Left kidney (tissue), 1 donor: ENCODE measurements at regions not wholly inside any gene's neighbourhood (a gene's known extent, or its start where the extent isn't known, plus 50 kb on each side); places are given as distances from the start of the nearest gene placed in this dataset.
A peak's percentile ranks its signal among the peaks of the same experiment; 100 is the strongest.

Source experiments
- DNase-seq: peaks from one replicate; pipeline ENCODE4 v3.0.0-alpha.2; 2013

DNA sequence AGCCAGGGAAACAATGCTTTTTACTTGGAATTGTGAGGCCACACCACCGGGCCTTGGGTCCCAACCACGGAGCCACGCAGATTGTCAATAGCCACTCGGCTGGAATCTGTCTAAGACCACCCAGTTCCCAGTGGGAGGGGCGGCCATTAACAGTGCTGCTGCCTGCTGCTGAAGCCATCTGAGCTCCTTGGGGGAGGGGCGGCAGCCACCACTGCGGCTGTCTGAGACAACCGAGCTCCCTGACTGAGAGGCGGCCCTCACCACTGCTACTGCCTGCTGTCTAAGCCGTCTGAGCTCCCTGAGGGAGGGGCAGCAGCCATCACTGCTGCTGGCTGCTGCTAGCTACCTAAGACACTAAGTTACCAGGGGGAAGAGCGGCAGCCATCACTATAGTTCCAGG lies 64.3 kb downstream of the DMRTA2 start:
- no peak for DNase-seq

DNA sequence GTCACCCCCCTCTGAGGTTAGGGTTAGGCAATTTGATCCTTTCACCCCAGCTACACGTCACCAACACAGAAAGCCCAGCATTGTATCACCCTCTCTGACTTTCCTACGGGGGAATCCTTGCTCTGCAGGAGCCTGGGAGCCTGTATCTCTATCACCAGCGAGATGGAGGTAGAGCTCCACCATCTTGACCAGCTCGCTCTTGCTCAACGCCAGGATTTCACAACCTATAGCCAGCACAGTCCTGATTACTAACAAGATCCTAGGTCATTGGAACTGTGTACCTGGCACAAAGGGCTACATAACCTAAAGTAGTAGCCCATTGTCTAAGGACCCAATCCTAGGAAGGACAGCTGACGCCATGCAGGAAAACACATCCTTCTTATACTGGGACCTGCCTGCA lies 66.1 kb downstream of the DMRTA2 start:
- DNase-seq, result no peak

DNA sequence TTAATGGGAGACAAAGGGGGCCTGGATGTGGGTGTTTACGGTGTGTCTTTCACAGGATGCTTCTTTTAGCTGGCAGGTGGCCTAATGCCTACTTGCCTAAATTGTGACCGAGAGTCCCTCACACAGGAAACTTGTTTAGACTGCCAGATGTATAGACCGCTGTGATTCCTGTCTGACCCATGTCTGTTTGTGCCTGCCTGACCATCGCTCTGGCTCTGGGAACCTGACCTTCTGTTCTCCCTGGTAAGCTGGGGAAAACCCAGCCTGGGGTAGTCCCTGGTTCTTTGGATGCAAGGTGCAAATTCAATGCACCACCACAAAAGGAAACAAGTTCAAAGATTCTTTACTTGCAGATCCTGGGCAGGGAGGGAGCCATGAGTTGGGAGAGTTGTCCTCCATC lies 68.4 kb downstream of the DMRTA2 start:
- no peak for DNase-seq

DNA sequence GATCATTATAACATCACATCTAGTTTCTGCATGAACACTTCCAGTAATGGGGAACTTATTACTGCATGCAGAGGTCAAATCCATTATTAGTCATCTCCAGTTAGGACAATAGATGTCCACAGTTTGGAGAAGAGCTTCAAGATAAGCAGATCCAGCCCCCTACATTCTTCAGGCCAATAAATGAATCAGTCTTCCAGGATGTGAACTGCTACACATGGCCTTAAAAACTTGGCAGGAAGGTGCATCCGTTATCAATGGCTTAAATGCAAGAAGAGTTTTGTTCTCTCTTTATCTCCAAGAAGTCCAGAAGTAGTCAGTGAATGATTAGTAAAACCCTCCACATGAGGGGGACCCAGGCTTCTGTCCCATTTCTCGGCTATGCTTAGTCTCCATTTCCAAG lies 70.8 kb downstream of the DMRTA2 start:
- no peak for DNase-seq

DNA sequence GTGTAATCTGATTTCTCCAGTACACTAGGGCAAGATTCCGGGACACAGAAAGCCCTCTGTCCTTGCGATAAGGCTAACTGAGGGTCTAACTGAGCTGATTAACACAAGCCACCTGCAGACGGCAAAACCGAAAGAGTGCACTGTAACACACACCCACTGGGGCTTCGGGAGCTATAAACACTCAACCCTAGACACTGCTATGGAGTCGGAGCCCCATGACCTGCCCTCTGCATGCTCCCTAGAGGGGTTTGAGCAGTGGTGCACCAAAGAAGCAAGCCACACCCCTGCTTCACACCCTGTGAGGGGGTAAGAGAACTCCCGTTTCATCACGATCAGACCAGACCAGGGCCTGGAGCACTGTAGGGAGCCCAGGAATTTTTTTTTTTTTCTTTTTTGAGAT lies 72.4 kb downstream of the DMRTA2 start:
- no peak for DNase-seq

DNA sequence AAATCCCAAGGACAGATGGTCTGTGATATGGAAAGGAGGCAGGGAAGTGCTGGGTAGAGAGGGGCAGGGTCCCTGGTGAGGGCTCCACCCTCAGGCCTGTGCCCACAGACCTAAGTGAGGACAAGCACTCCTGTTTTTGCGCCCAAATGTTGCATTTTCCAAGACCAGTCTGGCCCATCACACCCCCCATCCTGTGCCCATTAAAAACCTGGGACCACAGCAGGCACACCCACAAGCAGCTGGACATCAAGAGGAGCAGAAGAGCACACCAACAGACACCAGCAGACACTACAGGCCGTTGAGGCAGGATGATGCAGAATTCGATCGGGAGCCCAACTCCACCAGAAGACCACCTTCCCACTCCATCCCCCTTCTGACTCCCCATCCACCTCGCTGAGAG lies 72.8 kb downstream of the DMRTA2 start:
- no peak for DNase-seq

DNA sequence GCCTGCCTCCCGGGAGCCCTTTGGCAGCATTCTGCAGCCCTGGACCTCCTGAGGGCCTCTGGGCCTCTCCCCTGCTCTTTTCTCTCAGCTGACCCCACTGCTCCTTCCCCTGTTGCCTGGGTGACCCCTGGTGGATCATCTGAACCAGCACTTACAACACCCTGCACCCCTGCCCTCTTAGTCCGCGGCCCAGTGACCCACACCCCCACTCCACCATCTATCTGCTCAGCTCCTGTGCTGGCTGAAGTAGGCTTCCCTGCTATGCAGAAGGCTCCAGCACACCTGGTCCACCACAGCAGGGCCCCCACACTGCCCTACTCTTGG lies 74.0 kb downstream of the DMRTA2 start:
- DNase-seq, result no peak

DNA sequence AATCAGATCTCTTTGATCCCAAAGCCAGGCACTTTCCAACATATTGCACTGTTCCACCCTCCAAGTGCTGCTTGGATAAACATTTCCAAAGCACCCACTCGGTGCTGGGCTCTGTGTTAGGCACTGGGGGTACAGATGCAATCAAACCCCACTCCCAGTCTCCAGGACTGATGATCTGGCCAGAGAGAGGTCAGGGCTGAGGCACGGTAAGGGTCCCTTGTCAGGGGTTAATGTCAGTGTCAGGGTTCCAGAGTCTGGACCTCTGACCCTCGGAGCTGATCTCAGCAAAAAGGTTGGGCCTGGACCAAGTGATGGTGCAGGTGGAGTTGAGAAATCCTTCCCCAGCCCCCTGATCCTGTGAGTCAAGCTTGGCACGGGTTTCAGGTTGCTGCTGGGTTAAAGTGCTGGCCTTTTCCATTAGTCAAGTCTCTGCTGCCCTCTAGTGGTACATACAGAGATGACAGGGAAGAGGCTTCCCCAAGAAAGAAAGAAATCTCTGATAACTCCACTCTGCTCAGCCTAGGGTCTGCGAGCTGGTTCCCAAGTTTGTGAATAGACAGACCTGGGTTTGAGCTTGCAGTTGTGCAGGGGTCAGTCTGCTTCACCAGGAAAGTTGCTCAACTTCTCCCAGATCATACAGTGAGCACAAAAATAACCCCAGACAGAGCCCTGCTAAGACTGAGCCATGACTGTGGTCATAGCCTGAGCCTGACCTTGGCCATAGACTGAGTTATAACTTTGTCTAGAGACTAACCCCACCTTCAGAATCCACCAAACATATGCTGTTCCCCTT lies 74.6 kb downstream of the DMRTA2 start:
- DNase-seq, result peak; percentile 77

DNA sequence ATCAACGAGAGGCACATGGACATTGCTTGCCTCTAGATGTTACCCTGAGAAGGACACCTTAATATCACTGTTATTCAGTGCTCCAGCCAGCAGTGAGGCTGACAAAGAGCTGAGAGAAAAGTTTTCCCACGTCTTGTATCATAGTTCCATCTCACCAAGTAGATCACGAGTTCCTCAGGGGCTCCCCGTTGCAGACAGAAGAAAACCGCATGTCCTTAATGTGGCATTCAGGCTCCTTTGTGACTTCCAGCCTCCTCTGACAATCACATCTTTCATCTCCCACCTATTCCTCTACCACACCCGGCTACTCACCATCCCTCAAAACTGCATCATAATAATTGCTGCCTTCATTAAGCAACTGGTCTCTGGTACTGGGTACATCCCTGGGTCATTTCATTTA lies 75.3 kb downstream of the DMRTA2 start:
- DNase-seq, result no peak

DNA sequence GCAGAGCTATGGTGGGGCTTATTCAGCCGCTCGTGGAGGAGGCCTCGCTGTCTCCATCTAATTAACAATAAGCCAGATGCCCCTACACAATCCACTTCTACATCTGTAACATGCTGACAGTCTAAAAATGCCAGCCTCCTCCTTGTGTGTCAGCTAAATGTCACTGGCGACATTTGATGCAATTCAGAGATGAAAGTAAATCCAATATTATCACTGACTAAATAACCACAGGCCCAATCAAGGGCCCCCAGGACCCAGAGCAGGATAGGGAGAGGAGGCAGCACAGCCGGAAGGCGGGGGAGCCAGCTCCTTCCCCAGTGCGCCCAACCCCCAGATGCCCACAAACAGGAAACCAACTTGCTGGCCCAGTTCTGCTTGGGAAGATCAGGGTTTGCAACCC lies 76.6 kb downstream of the DMRTA2 start:
- DNase-seq, result no peak

DNA sequence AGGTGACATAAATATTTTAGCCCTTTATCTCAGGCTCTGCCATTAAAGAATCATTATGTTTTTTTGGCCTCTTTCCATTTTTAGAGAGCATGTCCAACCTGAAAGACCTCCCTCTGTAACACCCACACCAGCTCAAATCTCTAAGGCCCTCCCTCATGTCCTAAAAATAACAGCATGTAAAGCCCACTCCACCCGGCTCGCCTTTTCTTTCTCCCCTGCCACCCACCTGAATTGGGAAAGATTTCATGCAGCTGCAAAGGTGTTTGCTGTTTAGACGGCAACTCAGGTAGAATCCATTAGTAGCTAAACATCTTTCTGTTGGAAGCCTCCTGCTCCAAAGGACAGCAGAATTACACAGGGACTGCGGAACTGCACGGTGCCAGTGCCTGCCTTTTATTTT lies 79.9 kb downstream of the DMRTA2 start:
- DNase-seq, result no peak

DNA sequence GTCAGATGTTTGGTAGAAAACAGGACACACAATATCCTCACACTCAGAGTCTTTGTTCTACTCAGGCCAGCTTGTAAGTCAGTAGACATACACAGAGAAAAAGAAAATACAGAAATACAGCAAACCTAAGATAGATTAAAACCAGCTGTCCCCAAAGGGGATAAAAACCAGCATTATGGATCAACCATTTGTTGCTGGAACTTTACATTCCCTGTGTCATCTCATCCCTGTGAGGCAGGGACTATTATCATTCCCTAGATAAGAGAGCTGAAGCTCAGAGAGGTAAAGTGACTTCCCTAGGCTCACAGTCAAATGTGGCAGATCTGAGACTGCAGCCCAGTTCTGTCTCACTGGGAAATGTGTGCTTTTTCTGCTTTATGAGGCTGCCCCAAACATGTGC lies 80.7 kb downstream of the DMRTA2 start:
- no peak for DNase-seq

DNA sequence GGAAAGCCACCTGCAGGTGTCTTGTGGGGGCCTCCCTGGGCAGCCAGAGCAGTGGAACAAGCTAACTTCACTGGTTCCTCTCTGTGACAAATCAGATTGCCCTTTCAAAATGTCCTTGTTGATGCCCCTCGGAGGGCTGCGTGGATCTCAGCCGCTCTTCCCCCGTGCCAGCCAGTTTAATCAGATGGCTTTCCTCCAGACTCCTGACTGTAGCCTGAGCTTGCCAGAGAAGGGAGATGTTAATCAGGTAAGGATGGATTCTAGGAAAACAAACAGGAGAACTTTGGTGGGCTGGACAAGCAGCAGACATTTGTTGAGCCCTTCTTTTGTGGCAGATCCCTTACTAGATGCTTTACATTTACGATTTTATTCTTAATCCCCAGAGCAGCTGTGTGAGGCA lies 88.2 kb downstream of the DMRTA2 start:
- no peak for DNase-seq

DNA sequence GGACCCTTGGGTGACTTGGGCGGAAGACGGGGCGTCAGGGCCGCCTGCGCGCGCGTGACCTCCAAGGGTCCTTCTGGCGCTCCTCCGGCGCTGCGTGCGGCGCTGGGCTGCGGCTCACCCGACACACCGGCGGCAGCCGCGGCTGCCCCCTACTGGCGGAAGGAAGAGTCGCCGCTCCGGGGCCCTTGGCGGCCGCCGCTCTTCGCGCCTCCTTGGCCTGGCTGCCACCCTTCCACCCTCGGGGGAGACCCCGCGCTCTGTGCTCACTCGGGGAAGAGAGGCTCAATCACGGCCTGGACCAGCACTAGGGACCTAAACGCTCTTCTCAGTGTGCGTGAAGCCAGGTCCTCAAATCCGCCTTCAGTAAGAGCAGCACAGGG lies 89.7 kb downstream of the DMRTA2 start:
- DNase-seq, result no peak

DNA sequence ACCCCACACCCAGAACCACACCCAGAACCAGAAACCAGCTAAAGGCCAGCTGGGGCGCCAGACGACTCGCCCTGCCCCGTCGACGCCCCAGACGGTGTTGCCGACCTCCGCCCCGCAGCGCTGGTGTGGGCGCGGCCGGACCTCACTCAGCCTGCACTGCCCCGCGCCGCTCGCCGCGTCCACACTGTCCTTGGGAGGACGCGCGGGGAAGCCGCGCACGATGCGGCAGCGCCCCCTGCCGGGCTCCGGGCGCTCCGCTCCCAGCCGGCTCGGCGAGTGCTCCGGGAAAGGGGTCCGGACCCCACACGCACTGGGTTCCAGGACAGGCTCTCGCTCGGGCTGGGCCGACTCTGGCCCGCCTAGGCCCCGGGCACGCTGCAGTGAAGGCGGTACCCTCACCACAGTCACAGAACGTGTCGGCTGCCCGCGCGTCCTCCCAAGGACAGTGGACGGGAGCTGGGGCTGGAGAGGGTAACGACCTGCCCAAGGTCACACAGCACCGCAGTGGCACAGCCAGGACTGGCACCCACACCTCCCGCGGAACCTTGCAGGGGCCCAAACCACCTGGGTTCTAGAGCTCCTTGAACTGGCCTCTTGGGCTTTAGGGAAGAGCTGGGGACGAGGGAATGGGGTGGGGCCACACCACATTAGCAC lies 90.2 kb downstream of the DMRTA2 start:
- DNase-seq, result peak; percentile 50

DNA sequence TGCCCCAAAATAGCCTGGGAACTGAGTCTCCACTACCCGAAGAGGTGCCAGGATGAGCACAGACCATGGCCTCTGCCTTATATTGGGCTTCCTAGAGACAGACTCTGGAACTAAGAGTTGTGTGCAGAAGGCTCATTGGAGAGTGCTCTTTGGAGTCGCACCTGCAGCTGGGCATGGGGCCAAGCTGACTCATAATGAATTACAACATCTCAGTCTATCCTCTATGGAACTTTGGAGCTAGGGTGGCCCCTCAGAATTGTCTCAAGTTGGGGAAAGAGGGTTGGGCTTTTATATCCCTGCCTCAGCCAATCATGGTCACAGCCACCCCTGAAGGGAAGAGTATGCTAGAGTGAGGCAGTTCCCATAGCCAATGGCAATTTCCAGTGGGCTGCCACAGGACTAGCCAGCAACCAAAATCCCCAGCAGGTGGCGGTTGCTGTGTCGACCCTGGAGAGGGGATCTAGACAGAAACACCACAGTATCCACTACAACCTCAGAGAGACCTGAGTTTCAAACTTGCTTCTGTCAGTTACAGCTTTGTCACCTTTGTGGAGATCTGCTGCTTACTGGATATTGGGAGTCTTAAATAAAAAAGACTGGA lies 93.8 kb downstream of the DMRTA2 start:
- DNase-seq, result no peak

DNA sequence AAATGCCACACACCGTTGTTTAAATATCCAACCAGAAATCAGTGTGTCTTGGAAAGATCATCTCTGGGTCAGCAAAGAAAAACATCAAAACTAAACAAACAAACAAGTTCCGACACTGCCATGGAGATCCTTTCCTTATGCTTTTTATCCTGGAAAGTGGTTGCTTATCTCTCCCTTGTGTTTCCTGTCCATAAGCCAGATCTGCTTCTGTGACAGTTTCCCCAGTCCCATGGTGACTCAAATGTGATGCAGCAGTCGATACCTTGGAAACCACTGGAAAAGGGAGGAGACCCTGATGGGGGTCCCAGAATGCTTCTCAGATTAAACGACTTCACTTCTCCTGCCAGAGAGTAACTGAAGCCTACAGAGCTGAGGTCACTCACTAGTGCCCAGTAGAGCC lies 94.7 kb downstream of the DMRTA2 start:
- DNase-seq, result no peak

DNA sequence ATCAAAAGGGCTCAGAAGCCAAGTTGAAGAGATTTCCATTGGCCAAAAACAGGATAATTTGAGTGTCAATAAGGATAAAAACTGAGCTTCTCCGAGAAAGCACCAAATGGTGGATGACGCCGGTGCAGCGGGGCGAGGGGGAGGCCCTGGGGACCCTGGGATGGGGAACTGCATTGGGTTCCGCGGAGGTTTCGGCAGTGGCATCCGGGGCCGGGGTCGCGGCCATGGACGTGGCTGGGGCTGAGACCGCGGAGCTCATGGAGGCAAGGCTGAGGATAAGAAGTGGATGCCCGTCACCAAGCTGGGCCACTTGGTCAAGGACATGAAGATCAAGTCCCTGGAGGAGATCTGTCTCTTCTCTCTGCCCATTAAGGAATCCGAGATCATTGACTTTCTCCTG lies 97.2 kb downstream of the DMRTA2 start:
- no peak for DNase-seq

DNA sequence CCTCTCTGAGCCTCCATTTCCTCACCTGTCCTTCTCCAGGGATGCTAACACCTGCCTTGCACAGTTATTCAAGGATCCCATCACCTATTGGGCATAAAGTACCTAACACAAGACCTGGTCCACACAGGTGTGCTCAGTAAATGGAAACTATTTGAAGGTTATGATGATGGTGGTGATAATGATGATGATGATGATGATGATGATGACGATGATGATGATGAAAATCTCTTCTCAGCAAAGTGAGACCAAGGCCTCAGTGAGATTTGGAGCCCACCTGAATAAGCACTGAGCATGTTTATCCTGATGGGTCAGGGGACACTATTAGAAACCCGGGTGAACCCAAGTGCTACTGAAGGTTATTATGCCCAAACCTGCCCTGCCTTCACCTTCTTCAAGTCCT lies 100.7 kb downstream of the DMRTA2 start:
- no peak for DNase-seq

DNA sequence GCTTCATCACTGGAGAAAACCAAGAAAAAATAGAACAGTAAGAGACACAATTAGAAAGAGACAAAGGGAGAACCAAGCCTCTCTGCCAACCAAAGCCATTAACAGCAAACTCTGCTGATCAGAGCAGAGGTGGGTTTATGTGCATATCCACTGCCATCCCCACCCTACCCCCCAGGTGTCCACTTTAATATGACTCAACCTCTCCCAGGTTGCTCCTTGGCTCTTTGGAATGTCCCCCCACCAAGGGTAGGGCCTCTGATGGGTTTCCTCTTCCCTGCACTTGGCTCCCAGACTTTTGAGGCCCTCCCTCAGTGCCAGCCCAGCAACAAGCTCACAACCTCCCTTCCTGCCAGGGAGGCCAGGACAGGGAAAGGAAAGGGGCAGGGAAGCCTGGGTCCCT lies 104.8 kb downstream of the DMRTA2 start:
- no peak for DNase-seq

DNA sequence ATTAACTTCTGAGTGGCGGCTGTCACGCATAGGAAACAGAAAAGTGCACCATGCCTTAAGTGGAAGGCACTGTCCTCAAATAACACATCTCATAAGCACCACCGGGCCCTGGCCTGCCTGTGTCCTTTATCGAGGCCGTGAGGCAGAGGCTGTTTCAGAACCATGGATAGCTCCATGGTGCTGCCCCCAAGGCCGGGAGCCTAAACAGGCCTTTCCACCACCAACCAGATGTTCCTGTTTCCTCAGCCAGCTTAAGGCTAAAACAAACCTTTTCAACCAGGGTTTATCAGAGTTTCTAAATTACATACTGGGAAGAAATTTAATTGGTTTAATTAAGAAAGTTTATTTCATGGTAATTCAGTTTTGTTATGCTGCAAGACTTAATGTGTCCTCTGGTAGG lies 114.4 kb downstream of the DMRTA2 start:
- DNase-seq, result peak; percentile 83

DNA sequence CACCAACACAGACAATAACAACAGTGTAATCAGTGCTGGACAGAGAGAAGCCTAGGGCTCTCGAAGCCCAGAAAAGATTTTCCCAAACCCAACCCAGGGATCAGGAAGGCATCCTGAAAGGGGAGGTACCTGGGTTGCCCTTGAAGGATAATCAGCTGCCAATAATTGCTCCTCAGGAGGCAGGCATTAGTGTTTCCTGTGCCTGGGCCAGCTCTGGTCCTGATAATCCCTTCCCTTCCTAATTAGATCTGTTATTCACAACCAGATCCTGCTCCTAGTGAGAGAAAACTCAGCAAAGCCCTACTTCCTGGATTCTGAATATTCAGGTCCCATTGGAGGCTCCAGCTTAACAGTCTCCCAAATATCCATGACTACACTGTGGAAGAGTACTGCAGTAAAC lies 117.4 kb downstream of the DMRTA2 start:
- no peak for DNase-seq

DNA sequence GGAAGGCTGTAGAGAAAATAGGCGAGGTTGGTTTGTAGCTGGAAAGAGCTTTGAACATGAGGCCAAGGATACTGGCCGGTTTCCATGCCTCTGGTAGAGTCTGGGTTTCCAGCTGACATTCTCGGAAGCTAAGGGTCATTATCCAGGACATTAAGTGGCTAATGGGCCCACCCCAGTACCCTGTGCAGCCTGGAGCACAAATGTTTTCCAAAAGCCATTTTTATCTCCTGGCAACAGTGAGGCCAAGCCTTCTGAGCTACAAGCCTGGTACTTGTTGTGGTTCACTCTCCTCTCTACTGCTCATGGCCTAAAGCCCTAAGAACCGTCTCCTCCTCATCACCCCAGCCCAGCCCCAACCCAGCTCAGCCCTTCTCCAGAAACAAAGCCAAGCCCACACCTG lies 122.9 kb downstream of the DMRTA2 start:
- DNase-seq, result no peak

DNA sequence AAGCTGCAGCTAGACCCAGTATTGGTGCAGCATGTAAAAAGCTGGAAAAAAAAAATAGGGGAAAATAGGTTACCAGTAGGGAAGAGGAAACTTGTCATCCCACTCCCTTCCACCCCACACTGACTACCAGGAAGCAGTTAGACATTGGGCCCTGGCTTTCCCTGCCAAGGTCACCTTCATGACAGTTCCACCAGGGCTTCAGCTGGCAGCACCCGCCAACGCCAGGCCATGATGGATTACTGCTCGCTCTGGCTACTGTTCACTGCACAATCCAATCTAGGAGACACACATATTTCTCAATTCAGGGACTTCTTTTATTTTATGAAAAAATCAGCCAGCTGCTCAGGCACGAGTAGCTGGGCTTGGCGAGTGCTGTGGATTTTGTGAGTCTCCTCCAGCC lies 127.7 kb downstream of the DMRTA2 start:
- DNase-seq, result no peak
